A673 (cell line): ENCODE measurements at regions not wholly inside any gene's neighbourhood (a gene's known extent, or its start where the extent isn't known, plus 50 kb on each side); places are given as distances from the start of the nearest gene placed in this dataset.

Experiments used
- EZH2 ChIP-seq: fragments of 200-600 bp; sonication (generic); IDR thresholded peaks from 2 replicates; pipeline ENCODE4 v1.6.1; 2017; ENCODE audit warnings: borderline replicate concordance, low read depth, mild to moderate bottlenecking, mixed read lengths, antibody characterized with exemption, low read length; ENCODE audit not compliant: poor library complexity, severe bottlenecking
- TF ChIP-seq, protein P1 (sequence below): fragments of 300-800, 200-600 bp; sonication (generic); conservative IDR thresholded peaks from 2 replicates; pipeline ENCODE4 v1.5.1; 2017; ENCODE audit warnings: low read depth, mild to moderate bottlenecking, antibody characterized with exemption, low read length, moderate library complexity, mixed read lengths

DNA sequence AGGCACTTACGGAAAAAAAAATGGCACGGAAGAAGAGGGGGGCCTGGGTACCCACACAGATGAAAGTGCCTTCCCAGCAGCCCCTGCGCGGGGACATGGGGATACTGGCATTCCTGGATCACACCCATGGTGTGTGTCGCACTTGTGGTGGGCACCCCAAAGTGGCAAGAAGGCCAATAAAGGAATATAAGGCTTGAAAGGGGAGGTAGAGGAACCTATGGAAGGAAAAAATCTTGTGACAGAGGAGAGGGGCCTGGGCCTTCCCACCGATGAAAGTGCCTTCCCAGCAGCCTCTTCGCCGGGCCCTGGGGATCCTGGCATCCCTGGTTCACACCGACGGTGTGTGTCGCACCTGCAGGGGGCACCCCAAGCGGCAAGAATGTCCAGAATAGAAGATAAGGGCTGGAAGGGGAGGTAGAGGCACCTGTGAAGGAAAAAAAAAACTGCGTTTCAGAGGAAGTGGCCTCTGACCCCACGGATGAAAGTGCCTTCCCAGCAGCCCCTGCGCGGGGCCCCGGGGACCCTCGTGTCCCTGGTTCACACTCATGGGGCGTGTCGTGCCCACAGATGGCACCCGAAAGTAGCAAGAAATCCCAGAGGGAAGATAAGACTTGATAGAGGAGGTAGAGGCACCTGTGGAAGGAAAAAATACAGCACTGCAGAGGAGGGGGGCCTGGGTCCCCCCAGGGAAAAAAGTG is 284.0 kb downstream of the ALG10 start:
- TF ChIP-seq, protein P1, sequence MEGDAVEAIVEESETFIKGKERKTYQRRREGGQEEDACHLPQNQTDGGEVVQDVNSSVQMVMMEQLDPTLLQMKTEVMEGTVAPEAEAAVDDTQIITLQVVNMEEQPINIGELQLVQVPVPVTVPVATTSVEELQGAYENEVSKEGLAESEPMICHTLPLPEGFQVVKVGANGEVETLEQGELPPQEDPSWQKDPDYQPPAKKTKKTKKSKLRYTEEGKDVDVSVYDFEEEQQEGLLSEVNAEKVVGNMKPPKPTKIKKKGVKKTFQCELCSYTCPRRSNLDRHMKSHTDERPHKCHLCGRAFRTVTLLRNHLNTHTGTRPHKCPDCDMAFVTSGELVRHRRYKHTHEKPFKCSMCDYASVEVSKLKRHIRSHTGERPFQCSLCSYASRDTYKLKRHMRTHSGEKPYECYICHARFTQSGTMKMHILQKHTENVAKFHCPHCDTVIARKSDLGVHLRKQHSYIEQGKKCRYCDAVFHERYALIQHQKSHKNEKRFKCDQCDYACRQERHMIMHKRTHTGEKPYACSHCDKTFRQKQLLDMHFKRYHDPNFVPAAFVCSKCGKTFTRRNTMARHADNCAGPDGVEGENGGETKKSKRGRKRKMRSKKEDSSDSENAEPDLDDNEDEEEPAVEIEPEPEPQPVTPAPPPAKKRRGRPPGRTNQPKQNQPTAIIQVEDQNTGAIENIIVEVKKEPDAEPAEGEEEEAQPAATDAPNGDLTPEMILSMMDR: no peak
- TF ChIP-seq EZH2: no peak
